GM18517 (cell line): ENCODE measurements at regions not wholly inside any gene's neighbourhood (a gene's known extent, or its start where the extent isn't known, plus 50 kb on each side); places are given as distances from the start of the nearest gene placed in this dataset.

Source experiments
- ATAC-seq: cut with Tn5 transposase; IDR thresholded peaks from one replicate; pipeline ENCODE4 v1.9.1; 2021; ENCODE audit warnings: mild to moderate bottlenecking, moderate library complexity; ENCODE audit not compliant: unreplicated experiment

DNA sequence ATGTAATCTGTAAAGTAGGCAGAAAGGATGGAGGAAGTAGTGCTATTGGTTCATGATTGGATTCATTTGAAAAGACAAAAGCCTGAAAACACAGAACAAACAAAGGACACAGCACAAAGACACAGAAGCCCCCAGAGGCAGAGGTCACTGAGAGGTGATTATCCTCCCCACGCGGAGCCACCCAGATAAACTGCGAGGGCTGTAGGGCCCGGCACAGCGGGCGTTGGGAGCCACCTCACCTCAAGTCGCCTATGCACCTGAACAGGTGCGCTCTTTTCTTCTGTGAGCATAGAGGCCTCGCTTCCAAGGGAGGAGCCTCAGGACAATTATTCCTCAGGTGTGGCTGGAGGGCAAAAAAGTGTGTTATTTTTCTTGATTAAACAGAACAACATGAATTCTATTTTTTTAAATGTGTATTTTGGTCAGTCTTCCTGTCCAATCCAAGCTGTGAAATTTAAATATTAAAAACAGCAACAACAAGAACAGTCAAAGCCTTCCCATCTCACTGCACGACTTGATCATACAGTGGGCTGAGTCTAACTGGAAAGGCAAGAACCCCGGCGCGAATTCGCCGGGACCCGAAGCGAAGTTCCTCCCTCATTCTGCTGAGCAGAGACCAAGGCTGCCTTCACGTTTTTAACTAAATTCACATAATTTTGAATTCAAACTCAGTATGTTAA, 205.3 kb downstream of the THBS2 start:
- no peak for ATAC-seq

DNA sequence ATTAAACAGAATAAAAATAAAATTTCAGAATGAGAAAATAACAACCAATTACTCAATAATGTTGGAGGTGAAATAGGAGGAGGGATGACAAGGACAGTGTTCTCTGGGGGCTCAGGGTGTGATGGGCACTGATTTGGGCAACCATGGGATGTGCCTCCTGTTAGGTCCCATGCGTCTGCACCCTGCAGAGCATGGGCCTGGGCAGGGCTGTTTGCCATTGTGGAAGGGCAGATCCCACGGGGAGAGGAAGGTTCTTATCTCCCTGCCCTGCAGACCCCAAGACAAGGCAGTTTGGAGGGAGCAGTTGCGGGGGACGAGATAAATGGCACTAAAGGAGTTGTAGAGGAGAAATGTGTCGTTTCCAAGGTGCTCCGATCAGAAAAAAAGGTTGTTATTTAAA, 206.3 kb downstream of the THBS2 start:
- no peak for ATAC-seq

DNA sequence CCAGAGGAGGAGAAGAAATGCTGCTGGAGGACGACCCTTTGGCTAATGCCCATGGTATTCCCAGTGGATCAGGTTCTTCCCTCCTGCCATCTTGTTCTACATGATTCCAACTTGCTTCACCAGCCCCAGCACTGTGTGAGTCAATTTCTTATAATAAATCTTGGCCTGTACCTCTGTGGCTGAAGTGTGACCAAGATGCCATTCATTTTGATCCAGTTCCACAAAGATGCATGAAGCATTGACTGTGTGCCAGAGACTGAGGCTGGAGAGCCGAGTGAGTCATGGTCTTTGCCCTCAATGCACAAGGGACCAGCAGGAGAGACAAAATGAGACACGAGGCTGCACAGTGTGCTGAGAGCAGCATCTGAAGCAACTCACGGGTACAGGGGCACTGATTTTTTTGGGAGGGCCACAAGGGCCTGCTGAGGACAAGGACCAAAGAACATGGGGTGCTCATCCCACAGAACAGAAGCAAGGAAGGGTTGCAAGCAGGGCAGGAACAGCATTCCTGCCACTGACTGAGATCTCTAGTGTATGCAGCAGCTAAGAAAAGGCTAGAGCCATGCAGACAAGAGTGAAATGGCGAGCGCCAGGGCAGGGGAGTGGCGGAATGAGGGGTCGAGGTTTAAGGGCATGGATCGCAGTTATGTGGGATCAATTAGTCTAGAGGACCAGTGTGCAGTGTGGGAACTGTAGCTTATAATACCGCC, 207.0 kb downstream of the THBS2 start:
- ATAC-seq: no peak

DNA sequence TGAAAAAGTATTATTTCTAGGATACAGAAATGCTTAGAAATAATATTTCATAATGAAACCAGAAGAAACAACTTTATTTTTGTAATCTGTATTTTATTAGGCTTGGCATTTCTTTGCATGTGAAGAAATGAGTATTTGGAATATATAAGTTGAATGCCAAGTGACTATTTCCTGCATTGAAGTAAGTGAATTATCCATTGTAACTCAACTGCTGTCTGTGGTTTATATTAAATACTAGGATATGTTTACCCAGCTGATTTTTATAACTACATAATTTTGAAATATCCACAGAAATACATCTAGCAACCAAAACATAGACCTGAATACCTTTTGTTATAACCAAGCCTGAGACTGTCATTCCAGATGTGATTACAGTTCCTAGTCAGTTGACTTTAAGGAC, 207.6 kb downstream of the THBS2 start:
- no peak for ATAC-seq

DNA sequence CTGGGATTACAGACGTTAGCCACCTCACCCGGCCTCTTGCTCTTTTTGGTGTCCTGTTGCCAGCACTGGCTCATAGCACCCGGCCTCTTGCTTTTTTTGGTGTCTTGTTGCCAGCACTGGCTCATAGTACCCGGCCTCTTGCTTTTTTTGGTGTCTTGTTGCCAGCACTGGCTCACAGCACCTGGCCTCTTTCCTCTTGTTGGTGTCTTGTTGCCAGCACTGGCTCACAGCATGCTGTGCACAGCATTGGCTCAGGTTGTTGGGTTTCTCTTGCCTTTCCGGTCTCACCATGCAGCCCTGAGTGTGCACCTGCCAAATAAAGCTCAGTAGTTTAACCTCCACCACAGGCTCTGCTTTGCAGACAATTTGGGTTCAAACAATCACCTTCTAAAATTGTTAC, 208.2 kb downstream of the THBS2 start:
- ATAC-seq: no peak

DNA sequence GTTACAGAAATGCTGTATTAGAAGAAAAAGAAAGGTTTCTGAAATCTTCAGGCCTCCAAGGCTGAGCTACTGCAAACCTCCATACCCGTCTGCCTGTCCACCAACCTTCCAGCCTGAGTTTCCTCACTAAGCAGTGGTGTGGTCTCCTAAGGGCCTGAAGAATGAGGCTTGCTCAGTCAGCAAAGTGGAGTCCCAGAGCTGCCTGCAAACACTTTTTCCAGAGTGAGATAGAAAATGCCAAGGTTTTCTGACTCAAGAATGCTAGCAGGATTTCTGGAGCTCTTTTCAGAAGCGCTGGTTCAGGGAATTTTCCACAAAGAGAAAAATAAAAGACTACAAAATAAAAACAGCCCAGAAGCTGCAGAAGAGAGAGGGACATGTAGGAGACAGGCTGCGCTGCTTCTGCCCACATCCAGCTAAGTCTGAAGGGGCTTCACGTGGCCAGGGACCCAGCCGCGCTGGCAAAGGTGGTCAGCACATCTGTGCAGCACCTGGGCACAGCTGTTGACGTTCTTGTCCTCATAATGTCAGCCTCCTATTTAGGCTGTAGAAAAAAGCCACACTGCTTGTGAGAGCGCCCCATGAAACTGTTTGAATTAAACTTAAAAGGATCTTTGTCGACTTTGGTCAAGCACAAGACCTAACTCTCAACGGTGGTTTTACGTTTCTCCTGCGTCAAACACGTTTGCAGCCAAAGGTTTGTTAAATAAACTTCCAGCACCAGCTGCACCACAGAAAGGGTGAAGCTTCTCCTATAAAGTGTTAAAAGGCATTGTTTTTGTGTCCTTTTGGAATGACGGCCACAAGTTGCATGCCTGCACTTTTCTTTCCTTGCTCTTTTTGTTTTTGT, 209.0 kb downstream of the THBS2 start:
- no peak for ATAC-seq

DNA sequence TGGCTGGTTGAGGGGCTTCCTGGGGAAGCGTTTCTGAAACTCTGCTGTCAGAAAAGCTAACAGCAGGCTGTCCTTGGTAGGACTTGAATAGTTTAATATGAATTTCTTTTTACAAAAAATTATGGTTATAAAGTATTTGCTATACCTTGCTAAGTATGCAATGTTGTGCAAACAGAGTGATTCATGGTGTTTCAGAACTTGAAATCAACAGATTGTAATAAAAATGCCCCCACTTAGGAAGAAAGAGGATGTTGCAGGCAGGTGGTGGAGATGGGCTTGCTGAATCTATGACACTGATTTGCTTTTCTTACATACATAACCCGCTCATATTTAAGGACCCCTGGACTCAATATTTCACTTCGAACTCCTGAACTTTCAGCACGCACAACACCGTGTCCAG, 211.6 kb downstream of the THBS2 start:
- ATAC-seq: no peak

DNA sequence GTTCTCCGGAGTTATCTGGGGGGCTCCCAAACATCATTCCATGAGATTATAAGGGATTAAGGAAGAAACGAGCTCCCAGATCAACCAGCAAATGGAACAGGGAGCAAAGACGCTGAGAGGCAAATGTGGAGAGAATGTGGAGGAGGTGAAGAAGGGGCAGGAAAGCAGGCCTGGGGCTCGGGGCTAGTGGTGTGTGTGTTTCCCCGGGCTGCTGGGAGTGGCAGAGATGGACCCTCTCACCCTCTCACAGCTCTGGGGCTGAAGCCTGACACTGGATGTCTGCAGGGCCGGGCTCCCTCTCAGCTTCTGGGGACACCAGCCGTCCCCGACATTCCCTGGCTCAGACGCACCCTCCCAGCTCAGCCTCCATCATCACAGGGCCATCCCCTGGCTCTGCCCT, 212.6 kb downstream of the THBS2 start:
- ATAC-seq: no peak

DNA sequence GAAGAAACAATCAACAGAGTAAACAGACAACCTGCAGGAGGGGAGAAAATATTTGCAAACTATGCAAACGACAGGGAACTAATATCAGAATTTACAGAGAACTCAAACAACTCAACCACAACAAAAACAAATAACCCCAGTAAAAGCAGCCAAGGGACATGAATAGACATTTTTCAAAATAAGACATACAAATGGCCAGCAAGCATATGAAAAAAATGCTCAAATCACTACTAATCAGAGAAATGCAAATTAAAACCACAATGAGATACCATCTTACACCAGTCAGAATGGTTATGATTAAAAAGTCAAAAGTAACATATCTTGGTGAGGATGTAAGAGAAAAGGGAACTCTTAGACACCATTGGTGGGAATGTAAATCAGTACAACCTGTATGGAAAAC, 215.0 kb downstream of the THBS2 start:
- ATAC-seq: no peak

DNA sequence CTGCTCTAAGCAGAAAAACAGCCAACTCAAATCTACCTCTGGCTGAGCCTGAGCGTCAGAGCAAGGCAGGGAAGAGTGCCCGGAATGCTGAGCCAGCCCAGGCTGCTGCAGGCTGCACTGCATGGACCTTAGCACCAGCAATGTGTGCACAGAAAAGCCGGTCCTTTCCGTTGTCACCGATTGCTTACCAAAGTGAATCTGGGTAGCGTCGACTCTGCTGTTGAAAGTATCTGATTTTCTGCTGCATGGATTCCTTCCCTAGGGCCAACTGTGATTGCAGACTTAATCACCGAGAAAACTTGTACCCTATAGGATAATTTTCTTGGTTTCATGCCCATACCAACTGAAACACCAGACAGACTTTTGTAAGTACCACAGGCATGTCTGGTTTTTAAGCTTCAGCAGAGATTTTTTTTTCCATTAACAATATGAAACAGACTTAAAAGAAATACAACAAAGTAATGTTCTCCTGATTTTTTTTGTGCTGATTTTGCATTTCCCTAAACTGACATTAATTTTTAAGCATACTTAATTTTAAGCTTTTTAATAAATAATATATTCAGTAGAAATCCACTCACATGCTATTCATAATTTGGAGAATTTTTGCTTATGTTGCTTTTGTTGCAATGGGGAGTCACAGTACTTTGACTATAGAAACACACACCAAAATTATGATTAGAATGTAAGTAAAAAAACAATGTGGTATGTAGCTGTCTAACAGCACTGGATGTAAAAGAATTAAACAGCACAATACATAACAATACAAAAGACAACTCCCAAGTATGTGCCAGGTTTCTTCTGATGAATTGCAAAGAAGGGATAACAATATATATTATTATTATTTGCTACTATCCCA, 218.0 kb downstream of the THBS2 start:
- no peak for ATAC-seq

DNA sequence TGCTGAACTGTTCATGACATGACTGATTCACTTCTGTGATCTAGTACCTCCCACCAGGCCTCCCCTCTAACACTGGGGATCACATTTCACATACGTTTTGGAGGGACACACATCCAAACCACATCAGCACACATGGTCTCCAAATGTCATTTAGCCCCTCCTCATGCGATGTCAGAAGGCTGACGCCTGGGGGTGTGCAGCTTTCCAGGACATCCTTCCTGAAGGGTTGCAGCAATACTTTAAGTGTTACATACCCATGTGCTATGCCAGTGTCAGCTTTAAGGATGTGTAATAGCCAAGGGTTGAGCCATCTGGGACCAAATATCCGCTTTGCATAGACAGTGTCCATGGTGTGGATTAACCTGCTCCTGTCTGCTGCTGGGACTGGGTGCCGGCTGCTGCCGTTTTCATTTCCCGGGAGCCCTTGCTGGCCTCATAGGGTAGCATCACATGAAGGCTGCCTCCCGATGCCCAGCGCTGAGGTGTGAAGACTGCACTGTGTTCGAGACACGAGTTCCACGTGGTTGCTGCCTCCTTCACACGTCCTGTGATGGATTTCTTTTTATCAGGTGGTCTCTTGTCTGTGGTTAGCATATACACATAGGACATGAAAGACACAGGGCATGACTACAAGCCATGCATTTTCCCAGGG, 219.0 kb downstream of the THBS2 start:
- no peak for ATAC-seq

DNA sequence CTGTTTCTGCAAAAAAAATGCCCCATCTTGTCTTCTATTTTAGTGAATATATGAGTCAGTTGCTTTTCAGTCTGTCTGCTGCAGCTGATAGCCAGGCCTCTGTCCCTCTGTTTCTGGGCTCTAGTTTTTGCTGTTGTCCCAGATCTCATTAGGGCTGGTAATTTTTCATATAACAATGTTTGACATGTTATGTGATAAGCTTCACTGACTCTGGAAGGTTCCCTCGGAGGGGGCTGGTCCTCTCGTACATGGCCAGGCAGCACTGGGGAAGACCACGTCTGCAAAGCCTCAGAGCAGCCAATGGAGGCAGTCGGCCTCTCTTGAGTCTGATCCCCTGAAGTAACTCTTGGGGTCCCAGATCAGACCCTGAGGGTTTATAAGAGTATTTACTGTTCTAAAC, 223.8 kb downstream of the THBS2 start:
- no peak for ATAC-seq

DNA sequence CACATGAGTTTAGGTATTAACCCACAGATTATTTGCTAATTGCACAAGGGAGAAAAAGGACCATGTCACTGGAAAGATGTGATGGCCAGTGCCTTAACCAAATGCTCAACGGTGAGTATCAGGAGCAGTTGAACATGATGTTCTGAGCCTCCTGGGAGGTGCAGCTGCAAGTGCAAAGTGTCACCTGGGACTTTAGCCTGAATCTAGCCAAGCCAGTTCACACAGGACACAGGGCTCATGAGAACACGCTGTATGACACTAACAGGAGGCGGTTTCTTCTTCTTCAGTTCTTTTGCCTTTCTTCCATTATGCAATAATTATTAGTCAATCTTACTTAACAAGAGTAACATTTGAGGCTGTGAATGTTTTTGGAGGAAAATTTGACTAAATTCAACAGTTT, 225.3 kb downstream of the THBS2 start:
- ATAC-seq: no peak

DNA sequence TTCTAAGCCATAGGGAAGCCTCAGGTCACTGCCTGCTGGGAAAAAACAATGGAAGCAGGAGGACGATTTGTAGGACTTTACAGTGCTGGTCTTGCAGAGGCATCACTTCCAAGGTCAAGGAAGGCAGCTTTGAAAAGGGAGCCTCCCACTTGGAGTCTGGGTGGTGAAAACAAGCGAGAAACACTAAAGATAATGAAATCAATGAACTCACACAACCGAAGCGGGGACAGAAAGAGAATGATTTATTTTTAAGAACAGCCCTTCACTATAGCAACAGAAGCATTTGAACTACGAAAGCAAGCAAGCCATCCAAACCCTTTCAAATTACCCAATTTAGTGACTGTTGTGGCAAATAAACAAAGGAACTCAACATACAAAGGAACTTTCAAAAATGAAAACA, 227.5 kb downstream of the THBS2 start:
- ATAC-seq: no peak

DNA sequence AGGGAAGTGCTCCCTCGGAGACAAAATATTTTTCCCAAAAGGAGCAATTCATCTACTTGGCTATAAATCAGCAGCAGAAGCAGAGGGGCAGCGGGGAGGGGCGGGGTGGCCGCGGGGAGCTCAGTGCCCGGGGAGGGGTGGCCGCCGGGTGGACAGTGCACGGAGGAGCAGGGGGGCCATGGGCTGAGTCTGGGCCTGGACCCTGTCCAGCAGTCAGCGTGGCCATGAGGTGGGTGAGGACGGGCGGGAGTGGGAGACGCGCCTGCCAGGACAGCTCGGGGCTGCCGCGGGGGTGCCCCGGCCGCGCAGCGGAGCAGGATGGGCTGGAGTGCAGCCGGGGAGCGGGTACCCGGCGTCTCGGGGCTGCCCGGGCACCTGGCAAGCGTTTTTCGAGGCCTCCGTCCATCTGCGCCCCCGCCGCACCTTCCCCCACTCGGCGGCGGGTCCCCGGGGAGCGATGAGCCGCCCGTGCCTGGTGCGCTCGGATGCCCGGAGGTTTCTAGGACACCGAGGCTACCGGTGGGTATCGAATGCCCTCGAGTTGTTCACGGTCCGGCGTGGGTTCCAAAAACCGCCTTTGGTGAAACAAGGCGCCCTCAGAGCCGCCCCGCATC, 229.5 kb downstream of the THBS2 start:
- no peak for ATAC-seq

DNA sequence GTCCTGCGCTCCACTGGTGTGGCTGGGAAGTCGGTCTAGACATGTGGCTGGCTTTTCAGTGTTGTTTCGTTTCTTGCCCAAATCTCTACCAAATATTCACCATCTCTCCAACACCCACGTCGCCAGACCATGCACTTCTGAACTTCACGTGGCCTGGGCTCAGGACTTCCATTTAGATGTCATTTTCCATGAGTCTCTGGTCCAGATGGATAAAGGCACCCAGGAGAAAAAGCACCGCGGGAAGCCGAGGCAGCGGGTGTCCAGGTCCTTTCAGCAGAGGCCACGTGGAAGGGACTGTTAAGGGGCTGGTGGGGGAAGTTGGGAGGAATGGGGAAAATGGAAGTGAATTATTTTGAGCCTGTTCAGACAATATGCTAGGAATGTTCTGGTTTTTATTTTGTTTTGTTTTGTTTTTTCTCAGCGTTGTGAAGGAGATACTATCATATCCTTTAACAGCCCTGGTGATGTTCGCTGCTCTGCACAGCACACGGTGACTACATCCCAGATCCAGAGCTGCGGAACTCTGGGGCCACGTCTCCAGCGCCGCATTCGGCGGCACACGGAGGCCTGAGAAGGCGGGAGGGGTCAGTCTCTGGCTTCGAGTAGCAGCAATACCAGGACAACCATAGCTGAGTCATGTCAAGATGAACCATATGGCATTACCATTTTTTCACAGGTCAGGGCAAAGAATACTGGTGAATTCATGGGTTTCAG, 230.3 kb downstream of the THBS2 start:
- ATAC-seq: no peak

DNA sequence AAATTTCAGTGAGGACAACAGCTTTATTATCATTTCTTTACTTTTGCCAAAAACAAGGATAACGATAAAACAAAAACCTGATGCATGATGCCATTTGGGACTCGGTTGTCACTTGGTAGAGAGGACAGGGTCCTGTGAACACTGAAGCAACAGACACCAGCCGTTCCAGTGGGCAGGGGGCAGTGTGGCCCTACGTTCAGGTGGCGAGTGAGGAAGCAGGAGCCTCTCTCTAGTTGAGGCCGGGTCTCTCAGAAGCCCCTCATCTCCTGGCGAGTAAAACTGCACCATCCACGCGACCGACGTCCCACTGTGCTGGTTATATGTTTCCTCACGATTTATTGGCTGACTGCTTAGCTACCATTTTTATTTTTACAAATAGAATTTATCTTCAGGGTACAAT, 231.6 kb downstream of the THBS2 start:
- no peak for ATAC-seq

DNA sequence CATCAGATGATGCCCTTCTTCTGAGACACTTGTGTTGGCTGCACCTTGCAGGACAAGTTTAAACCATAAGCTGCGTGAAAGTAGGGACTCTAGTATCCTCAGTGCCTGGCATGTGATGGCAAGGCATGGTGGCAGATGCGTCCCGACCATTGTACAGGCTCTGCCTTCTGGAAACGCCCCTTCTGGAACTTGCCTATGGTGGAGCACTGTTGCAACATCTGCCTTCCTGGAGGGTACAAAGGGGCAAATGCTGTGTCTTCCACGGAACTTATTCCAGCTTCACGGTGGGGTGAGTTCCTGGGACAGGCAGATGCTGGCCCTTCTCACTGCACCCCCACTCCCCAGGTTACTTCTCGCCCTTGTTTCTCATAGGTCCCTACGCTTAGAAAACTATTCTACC, 232.8 kb downstream of the THBS2 start:
- no peak for ATAC-seq

DNA sequence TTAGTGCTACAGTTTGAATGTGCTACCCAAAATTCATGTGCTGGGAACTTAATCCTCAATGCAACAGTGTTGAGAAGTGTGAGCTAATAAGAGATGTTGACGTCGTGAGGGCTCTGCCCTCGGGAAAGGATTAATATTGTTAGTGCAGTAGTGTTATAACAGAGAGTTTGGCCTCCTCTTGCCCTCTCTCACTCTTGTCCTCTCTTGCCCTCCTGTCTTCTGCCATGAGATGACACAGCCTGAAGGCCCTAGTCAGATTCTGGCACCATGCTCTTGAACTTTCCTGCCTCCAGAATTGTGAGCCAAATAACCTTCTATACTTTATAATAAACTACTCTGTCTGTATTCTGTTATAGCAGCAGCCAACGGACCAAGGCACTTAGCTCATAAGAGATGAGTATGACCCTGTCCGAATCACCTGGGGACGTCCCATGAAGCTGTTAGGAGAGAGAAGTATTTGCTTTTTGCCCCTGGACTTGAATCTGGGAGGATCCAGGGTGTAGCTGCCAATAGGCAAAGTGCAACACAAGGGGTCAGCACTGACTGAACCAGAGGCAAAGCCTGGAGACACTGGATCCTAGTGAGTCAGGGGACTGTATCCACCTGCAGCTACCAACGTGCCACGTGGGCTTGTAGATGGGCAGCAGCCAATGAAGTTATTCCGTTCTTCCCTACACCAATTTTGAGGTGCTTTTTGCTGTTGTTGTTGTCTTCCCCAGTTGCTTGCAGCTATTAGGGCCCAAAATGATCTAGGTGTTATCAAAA, 233.7 kb downstream of the THBS2 start:
- ATAC-seq: no peak
